Activated CD4-positive, alpha-beta T cell treated with anti-CD3 and anti-CD28 coated beads for 48 hours (primary cell): ENCODE measurements at regions not wholly inside any gene's neighbourhood (a gene's known extent, or its start where the extent isn't known, plus 50 kb on each side); places are given as distances from the start of the nearest gene placed in this dataset.
"Not testable (repeated sequence)": the region's sequence is repeated elsewhere in the genome, so short reads cannot be mapped to it uniquely, and the experiment has no call there.

Experiments
- DNase-seq: peaks from one replicate; pipeline ENCODE4 v3.0.0-alpha.2; 2020

DNA sequence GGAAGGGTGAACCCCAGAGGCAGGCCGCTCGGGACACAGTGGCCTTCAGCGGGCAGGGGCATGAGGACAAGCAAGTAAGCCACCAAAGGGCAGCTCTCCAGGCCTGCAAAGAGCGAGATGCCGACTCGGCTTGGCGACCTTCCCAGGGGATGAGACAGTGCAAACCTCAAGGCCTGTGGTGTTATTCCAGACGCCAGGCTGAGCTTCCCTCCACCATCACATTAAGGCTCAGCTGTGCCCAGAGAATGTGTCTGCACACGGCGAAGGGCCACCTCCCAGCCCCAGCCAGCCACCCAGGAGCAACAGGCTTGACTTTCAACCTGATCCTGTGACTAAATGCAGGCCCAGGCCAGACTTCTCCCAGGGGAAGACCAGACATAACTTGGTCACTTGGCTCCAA is 251.4 kb downstream of the SOX9 start:
- DNase-seq: no peak

DNA sequence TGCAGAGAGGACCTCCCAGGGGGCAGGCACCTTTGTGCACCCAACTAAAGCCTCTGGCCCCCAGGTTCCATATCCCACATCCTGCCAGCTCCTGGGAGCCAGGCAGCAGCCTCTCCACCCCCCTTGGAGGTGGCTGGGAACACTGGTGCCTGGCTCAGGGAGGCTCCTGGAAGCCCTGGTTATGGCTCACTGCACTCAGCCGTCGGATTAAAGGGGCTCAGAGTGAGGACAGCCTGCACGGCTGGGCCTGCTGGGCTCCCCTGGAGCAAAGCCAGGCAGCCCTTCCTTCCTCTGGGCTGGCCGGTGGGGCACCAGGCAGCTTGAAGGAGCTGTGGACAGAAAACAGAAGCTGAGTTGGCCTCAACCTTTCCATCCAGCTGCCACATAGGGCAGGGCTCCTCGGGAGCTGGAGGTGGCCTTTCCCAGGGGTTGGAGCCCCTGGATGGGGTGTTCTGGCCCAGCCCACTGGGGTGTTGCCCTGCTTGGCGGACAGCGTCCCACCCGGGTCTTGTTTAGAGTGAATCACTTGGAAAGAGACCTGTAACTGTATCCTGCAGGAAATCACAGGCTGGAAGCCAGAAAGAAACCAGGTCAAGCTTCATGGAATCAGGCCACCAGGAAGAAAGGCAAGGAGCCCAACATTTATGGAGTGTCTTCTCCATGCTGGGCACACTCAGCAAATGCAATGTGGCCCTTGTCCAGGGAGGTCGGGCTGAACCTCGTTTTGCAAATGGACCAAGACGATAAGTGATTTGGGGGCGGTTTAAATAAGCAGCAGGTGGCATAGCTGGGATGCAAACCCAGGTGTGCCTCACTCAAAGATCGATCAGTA is 253.3 kb downstream of the SOX9 start:
- no peak for DNase-seq

DNA sequence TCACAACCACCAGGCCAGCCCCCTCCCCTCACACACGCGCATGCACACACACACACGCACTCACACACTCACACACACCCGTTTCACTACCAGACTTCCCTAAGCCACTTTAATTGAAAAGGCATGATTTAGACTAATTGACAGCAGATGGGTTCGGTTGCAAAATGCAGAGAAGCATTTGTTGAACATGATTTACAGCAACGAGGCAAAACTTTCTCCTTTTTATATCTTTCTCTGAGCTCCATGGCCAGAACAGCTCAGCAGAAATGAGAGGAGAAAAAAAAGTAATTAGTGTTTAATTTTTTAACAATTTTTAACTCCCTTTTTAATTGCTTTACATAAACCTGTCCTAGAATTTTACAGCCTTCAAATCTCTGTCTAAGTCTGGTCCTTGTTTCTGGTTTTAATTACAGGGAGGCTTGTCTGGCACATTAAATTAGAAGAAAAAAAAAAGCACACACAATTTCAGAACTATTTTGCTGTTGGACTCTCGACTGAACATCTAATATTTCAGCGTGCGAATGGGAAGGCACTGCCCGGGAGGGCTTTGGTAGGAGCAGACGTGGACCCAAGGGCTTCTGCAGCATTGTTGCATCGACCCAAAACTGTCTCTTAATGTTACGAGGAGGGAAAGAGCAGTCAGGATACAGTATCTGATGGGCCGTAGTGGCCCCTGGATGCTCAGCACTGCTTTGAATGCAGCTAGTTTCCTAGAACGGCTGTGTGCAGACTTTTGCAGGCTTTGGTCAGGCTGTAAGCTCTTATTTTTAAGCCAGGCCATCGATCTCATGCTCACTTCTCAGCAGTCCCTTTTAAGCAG is 255.9 kb downstream of the SOX9 start:
- DNase-seq: no peak

DNA sequence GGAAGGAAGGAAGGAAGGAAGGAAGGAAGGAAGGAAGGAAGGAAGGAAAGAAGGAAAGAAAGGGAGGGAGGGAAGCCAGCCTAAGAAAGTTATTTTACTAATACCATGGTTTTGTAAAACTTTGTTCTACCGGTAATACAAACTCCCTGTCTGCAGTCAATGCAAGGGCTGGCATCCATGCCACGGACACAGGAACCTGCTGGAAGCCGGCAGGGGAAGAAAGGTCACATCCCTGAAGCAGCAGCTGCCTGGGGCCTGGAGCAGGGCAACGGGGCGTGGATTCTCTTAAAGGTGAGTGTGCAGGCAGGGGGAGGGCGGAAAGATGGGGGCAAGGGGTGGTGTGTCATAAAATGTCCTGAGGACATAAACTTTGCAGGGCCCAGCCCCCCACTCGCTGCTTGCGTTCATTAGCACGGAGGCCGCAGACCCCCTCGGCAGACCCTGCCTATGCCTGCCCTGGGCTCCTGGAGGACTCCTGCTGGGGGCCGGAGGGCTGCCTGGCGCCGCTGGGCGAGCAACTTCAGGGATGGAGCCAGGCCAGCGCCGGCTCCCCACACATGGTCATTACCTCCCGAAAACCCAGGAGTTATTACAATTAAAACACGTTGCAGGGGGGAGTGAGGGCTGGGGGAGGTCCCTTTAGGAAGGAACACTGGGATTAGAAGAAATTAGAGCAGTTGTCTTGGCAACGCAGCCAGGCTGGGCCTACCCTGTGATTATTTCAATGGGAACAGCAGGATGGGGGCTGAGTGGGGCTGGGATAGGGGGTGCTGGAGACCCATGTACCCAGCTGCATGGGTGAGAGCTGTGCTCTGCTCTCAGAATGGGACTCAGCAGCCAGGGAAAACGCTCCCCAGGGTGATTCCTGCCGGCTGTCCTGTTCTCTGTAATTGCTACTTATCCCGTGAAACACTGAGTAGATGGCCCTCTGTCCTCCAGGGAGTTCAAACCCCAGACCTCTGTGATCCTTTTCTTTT is 257.9 kb downstream of the SOX9 start:
- no peak for DNase-seq

DNA sequence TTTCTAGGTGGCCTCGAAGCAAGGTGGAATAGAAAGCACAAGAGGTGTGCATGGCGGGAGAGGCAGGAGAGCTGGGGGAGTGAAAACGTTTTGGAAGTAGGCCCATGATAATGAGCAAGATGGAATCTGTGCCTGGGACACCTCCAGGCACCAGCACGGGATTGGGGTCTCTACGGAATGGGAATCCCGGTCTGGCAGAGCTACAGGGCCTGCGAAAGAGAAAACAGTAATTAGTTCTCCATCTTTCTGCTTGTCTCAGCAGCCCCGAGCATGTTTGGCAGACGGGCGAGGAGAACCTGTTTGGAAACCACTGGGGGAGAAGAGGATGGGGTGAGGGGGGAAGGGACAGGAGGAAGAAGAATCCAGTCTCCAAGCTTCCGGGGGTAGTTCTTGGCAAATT is 258.7 kb downstream of the SOX9 start:
- no peak for DNase-seq

DNA sequence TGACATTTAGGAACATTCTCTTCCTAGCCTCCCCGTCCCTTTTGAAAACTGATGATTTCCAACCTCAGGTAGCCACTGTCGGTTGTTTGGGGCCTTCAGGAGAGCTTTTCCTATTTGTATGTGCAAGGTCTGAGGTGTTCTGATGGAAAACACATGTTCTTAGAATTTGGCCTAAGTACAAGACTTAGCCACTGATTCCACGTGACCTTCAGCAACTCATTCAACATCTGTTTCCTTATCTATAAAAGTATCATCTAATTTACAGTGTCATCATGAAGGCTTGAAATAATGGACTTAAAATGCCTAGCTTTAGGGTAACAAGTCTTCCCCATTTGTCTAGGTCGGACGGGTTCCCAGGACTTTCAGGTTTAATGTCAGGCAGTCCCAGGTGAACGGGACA is 259.3 kb downstream of the SOX9 start:
- DNase-seq: no peak

DNA sequence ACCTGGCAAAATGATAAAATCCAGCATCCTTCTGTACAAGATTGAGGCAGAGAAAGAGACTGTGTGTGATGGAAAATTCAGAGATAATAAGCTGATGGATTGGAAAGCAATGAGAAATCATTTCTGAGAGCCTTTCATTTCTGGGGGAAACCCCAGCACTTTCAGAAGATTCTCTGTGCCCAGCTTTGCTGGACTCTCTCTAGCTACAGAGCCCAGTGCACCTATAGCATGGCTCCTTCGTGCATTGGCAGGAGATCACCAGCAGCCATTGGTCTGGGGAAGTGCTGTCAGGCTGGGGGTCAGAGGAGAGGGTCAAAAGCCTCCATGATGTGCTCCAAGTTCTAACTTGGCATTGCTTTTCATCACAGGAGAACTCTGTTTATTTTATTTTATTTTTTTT is 259.9 kb downstream of the SOX9 start:
- no peak for DNase-seq

DNA sequence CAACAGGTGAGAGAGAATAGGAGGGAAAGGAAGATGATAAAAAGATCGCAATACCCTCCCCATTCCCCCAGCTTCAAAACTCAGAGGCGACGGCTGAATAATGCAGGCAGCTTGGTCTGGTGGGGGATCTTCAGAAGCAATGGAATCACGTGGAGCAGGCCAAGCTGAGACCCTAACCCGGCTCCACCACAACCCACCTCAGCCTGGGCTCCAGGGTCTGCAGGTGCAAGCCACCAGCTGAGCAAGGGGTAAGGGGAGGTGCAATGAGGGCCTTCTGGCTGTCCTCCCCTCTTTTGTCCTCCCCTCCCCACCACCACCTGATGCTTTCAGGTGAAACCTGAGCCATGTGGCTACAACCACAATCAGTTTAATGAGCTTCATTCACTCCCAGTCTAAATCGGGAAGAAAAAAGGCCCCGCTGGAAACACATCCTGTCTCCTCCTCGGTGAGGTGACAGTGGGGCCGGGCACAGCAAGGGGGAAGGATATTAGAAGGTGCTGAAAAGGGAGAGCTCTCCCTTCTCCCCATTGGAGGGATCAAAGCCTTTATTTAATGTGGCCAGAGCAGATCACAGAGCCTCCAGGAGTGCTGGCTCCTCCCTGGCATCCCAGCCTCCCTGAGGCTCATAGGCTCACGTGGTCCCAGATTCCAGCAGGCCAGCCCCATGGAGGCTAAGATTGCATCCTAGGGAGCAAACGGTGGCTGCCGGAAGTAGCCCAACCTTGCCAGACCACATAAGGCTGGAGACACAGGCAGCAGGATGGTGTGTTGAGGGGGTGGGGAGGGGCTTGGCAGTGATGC is 261.0 kb downstream of the SOX9 start:
- no peak for DNase-seq

DNA sequence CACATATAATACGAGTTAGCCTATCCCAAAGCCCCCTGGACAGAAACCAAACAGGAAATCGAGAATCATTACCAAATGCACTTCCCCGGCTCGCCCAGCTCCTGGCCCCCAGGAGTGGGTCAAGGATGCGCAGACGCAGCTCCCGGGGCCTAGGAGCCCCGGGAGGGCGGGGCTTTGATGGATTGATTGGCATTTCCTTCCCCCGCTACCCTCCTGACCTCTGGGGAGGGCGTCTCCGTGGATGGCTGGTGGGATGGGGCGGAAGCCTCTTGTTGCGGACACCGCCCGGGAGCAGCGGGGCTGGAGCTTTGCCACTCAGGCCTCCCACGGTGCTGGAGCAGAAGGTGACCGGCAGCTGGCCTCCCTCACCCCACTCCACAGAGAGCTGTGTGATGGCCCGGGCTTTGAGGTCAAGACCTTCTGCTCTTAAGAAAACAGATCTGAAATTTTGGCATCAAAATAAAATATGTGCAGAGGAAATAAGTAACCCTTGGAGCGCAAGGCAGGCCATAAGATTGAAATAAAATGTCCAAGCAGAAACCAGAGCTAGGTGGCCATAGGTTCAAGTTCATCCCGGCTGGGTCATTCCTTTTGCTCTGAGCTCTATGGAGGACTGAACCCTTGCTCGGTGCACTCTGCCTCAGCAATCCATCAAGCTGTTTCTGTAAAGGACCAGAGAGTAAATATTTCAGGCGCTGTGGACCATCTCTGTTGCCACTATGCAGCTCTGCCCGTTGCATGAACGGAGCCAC is 262.3 kb downstream of the SOX9 start:
- no peak for DNase-seq

DNA sequence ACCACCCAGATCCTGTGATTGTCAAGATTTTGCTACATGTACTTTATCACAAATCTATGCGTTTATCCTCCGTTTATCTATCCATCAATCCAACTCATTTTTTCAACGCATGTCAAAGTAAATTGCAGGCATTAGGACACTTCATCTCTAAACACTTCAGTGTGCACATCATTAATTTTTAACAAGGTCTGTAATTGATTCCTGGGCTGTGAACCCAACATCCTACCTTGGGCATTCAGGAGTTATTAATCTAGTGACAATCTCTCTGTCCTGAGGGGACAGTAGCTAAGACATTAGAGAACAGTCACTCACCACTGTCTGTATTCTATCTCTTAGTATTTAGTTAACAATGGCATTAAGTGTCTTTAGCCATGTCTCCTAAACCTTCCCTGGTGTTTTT is 264.7 kb downstream of the SOX9 start:
- DNase-seq: no peak

DNA sequence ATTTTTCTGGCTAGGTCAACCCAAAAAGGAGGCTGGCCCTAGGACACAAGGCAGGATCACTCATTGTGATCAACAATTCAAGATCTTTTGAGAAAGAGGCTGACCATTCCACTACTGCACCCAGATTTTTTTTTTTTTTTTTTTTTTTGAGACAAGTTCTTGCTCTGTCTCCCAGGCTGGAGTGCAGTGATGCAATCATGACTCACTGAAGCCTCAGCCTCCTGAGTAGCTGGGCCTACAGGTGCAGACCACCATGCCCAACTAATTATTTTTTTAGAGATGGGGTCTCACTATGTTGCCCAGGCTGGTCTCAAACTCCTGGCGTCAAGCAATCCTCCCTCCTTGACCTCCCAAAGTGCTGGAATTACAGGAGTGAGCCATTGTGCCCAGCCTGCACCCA is 265.4 kb downstream of the SOX9 start:
- DNase-seq: not testable (repeated sequence)

DNA sequence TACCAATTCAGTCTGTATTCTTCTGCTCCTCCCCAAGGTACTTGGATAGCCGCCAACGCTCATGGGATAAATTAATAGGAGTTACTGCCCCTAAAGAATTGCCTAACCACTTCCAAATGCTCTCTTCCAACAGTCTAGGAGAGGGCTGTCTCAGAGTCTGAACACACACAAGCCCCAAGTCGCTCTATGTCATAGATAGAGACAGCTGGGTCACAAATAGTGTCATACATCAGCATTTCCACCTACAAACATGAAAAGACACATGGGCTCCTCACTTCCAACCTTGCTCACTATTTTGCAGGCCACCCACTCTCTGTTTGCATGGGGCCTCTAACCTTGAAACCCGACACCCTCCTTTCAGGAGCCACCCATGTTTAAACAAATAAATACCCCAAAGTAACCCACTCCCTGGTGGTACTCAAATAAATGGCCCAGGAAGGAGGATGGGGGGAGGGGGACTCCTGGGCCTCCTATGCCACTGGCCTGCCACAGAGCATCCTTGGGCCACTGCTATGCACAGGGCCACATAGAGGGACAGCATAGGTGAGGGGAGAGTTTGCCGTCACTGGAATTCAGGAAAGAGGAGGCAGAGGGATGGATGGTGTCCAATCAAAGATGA is 265.9 kb downstream of the SOX9 start:
- no peak for DNase-seq

DNA sequence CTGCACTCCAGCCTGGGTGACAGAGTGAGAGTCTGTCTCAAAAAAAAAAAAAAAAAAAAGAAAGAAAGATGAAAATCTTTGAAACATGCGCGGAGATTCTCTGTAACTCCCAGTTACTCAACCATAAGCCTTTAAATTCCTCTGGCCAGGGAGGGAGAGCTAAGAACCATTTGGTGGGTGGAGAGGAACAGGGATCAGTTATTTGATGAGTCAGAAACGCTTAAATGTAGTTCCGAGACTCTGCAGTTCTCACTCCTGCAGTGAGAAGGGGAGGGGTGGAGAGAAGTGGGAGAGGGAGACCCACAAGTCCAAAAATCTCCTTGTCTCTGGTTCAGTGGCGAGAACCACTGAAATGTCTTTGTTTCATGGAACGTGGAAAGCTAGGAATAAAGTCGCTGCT is 266.7 kb downstream of the SOX9 start:
- DNase-seq: no peak

DNA sequence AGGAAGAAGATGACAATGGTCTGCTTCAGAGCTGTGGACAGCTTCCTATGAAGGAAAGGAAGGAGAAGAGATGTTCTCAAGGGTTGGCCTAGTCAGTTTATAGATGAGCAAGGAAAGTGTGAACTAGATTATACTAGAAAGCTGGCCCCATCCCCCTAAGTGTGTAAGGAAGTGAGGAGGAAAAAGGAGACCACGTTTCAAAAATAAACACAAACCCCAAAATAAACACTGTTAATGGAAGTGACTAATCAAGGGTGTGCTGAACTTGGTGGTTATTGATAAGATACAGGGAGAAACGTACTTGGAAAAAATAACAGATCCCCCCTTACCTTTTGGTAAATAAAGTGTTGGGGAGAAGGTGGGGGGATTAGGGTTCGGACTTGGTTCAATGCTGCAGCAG is 267.1 kb downstream of the SOX9 start:
- DNase-seq: no peak

DNA sequence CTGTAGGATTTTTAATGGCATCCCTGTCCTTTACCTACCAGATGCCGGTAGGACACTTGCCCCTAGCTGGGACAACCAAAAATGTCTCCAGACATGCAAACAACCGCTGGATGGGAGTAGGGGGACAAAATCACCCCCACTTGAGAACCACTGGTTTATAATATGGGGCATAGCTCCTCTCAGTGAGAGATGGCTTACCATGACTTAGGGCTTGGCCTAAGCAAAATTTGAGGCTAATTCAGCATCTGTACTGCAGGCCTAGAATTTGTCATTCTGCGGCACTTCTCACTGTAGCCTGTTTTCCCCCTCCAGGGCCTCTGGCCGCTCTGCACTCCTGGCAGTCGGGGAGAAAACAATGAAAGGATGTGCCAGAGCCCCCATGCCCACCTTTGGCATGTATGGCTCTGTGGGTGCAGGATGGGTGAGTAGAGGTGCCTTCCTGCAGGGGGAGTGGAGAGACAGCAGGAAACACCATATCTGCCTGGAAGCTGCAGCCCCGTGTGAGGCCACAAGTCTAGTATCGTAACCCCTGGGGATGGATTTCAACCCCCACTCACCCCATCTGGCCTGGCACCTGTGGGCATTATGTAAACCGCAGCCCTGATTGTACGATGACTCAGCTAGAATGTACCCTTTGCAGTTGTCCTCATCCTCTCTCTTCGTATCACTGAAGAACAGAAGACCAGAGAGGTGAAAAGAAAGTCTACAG is 268.1 kb downstream of the SOX9 start:
- no peak for DNase-seq

DNA sequence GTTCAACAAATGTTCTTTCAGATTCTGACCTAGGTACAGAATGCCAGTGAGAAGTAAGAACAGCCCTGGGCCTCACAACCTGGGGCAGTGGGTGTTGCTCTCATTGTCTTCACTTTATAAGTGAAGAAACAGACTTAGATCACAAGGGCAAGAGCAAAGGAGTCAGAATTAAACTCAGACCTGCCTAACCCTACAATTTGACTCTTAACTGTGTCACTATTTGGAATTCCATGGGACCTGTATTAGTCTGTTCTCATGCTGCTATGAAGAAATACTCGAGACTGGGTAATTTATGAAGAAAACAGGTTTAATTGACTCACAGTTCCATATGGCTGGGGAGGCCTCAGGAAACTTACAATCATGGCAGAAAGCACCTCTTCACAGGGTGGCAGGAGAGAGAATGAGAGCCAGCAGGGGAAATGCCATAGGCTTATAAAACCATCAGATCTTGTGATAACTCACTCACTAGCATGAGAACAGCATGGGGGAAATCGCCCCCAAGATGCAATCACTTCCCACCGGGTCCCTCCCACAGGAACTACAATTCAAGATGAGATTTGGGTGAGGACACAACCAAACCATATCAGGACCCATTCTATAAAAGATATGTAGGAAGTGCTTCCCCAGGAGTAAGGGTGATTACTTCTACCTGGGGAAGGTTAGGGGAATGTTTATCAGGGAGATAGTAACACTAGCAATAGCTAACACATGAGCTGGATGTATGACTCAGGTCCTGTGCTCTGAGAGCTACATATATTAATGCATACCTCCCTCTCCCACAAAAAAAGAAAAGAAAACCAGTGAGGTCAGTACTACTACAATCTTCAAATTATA is 270.1 kb downstream of the SOX9 start:
- no peak for DNase-seq

DNA sequence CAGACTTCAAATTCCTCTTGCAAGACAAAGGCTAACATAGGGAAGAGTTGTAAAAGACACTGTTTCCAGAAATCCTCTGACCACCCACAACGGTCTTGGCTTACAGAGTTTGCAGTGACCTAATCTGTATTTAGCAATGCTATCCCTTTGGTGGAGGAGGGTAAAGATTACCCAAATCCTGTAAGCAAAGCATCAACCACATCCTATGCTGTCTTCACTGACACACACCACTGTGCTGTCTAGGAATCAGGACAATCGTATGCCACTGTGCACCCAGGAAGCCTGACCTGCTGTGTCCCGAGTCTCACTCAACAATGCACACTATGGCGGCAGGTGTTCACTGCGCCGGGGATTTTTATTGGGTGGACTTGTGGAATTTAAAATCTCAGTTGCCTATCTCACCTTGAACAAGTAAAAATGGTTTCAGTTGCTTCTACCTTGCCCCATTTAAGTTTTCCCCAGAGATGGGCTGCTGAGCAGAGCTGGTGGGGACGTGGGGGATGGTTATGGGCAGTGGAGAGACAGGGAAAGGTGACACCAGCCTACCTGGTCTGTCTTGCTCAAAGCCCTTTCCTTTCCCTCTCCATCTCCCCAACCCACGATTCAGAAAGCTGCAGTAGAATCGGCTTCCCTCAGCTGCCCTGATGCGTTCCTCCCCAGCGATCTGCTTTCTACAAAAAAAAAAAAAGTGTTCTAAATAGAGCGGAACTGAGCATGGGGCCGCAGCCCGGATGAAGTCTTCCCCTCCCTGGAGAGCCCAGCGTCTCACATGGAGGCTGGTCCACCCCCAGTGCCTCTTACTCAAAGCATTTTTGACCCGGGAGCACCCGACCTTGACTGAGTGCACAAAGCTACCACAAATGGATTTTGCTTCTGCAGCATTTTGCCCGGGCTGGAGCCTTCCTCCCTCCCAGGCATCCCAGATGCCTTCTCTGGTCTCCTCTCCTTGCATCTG is 271.5 kb downstream of the SOX9 start:
- no peak for DNase-seq

DNA sequence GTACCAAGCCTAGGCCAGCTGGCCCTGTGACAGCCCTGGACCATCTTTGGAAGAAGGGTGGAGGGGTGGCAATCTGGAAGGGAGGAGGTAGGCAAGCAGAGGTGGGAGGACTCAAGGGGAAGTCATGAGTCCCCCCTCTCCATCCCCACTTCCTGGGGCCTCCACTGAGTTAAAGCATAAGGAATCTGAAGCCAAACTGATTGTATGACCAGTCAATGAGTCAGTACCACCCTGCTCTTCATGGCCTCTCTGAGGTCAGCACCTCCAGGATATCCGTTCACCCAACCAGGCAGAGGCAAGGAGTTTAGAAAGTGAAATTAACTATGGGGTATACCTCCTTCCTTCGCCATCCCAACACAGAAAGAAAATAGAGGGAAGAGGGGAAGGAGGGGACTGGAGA is 272.7 kb downstream of the SOX9 start:
- no peak for DNase-seq
